ENCODE measurements at regions not wholly inside any gene's neighbourhood (a gene's known extent, or its start where the extent isn't known, plus 50 kb on each side); places are given as distances from the start of the nearest gene placed in this dataset.

GRCh38 chr15:62769604-62770003, 272.9 kb upstream of the TPM1 start:
- ChIA-PET CTCF (no interaction called here), POLR2A (ENCODE audit: unreplicated experiment) (no interaction called here)
- no TSS peak for BruUV-seq (replicated peaks)
- H3K27me3 ChIP-seq (ENCODE audit: insufficient read depth, low read depth): no peaks in the 10 kb centered on the region
- no peaks in the 10 kb centered on the region for H3K9me3 ChIP-seq (ENCODE audit: insufficient read depth, low read depth)
- TF ChIP-seq CTCF (conservative IDR thresholded peaks at IDR 0.05) (no peak), EZH2 (IDR thresholded peaks at IDR 0.05; ENCODE audit: low read depth) (no peak)
- no peak overlapping the region for H2AFZ ChIP-seq
- DNase-seq: peak in 1 of 2 experiments; percentile 70
- H3F3A ChIP-seq (ENCODE audit: insufficient read depth, low read depth): peaks cover 6% of the 10 kb centered on the region; the same call in 1 of the 2 replicates
- H3K36me3 ChIP-seq (ENCODE audit: low read depth): no peaks in the 10 kb centered on the region
- H3K4me2 ChIP-seq: peak overlapping the region; percentile 43
- peaks cover 25% of the 10 kb centered on the region for H3K4me1 ChIP-seq (replicated peaks; ENCODE audit: insufficient read depth)
- no peaks in the 10 kb centered on the region for H4K20me1 ChIP-seq (ENCODE audit: insufficient read depth)
- no peak overlapping the region for H3K4me3 ChIP-seq
- H3K27ac ChIP-seq: peak overlapping the region; percentile 72
- no peaks in the 10 kb centered on the region for H3K79me2 ChIP-seq (ENCODE audit: low read depth)
- no peaks in the 10 kb centered on the region for H3K9me2 ChIP-seq (ENCODE audit: insufficient read depth)
- intact Hi-C loops (cut with micrococcal nuclease; ENCODE audit: unreplicated experiment): no loop called here

GRCh38 chr15:62770111-62770660, 272.4 kb upstream of the TPM1 start:
- DNase-seq: no peak

GRCh38 chr15:62770752-62771151, 271.8 kb upstream of the TPM1 start:
- Histone ChIP-seq H3K79me2 (ENCODE audit: low read depth) (no peaks in the 10 kb centered on the region), H3K9me3 (ENCODE audit: insufficient read depth, low read depth) (no peaks in the 10 kb centered on the region), H3K36me3 (ENCODE audit: low read depth) (no peaks in the 10 kb centered on the region), H3F3A (ENCODE audit: insufficient read depth, low read depth) (peaks cover 6% of the 10 kb centered on the region; the same call in 1 of the 2 replicates), H3K27me3 (ENCODE audit: insufficient read depth, low read depth) (no peaks in the 10 kb centered on the region), H2AFZ (no peak overlapping the region), H3K27ac (peak overlapping the region; percentile 72), H3K9me2 (ENCODE audit: insufficient read depth) (no peaks in the 10 kb centered on the region), H3K4me3 (no peak overlapping the region), H4K20me1 (ENCODE audit: insufficient read depth) (no peaks in the 10 kb centered on the region), H3K4me1 (replicated peaks; ENCODE audit: insufficient read depth) (peaks cover 25% of the 10 kb centered on the region), H3K4me2 (peak overlapping the region; percentile 43)
- ChIA-PET CTCF (interaction anchor here (0.6 kb wide), 1 partner anchor 312 kb away, joined by 6 read pairs; no protein-coding TSS in a partner anchor), POLR2A (ENCODE audit: unreplicated experiment) (interaction anchor here (0.6 to 0.7 kb wide), 6 partner anchors 28 to 696 kb away, joined by 3 to 8 read pairs (median 4); no protein-coding TSS in a partner anchor)
- BruUV-seq (replicated peaks): no TSS peak
- peak; percentile 69 to 82 for DNase-seq
- TF ChIP-seq CTCF (conservative IDR thresholded peaks at IDR 0.05) (no peak), EZH2 (IDR thresholded peaks at IDR 0.05; ENCODE audit: low read depth) (no peak)
- intact Hi-C loops (cut with micrococcal nuclease; ENCODE audit: unreplicated experiment): no loop called here

More at GRCh38 chr15:62770111-62770660, 272.4 kb upstream of the TPM1 start:
- intact Hi-C loops (cut with micrococcal nuclease; ENCODE audit: unreplicated experiment): no loop called here
- Histone ChIP-seq H2AFZ (no peak overlapping the region), H3K9me3 (ENCODE audit: insufficient read depth, low read depth) (no peaks in the 10 kb centered on the region), H3K79me2 (ENCODE audit: low read depth) (no peaks in the 10 kb centered on the region), H3K36me3 (ENCODE audit: low read depth) (no peaks in the 10 kb centered on the region), H3K27me3 (ENCODE audit: insufficient read depth, low read depth) (no peaks in the 10 kb centered on the region), H3K27ac (peak overlapping the region; percentile 72), H3K4me2 (peak overlapping the region; percentile 43), H3K4me1 (replicated peaks; ENCODE audit: insufficient read depth) (peaks cover 25% of the 10 kb centered on the region), H3K4me3 (no peak overlapping the region), H3K9me2 (ENCODE audit: insufficient read depth) (no peaks in the 10 kb centered on the region), H4K20me1 (ENCODE audit: insufficient read depth) (no peaks in the 10 kb centered on the region), H3F3A (ENCODE audit: insufficient read depth, low read depth) (peaks cover 6% of the 10 kb centered on the region; the same call in 1 of the 2 replicates)
- ChIA-PET POLR2A (ENCODE audit: unreplicated experiment) (interaction anchor here (0.6 to 0.7 kb wide), 4 partner anchors 139 to 697 kb away, joined by 3 to 8 read pairs (median 4); no protein-coding TSS in a partner anchor), CTCF (interaction anchor here (0.5 to 0.6 kb wide), 2 partner anchors 312 to 328 kb away, joined by 6 read pairs; no protein-coding TSS in a partner anchor)
- TF ChIP-seq CTCF (conservative IDR thresholded peaks at IDR 0.05) (no peak), EZH2 (IDR thresholded peaks at IDR 0.05; ENCODE audit: low read depth) (no peak)
- BruUV-seq (replicated peaks): no TSS peak
